ENCODE measurements at regions not wholly inside any gene's neighbourhood (a gene's known extent, or its start where the extent isn't known, plus 50 kb on each side); places are given as distances from the start of the nearest gene placed in this dataset.

- in situ Hi-C loops (cut with HindIII; ENCODE audit: low sequenced_read_pairs), result no loop called here
Measured at GRCh38 chr18:76580288-76580962, 85.4 kb upstream of the ZNF516 start.

- in situ Hi-C loops (cut with HindIII; ENCODE audit: low sequenced_read_pairs), result no loop called here
Measured at GRCh38 chr18:76579301-76579695, 84.3 kb upstream of the ZNF516 start.

- in situ Hi-C loops (cut with HindIII; ENCODE audit: low sequenced_read_pairs), result no loop called here
Measured at GRCh38 chr18:76578571-76579300, 83.7 kb upstream of the ZNF516 start.

- in situ Hi-C loops (cut with HindIII; ENCODE audit: low sequenced_read_pairs), result loop anchor here (5.0 kb wide), 2 partner anchors 49 to 61 kb away; no protein-coding TSS in a partner anchor
Measured at GRCh38 chr18:76573325-76574025, 78.4 kb upstream of the ZNF516 start.

- in situ Hi-C loops (cut with HindIII; ENCODE audit: low sequenced_read_pairs), result loop anchor here (5.0 kb wide), 2 partner anchors 50 to 60 kb away; no protein-coding TSS in a partner anchor
Measured at GRCh38 chr18:76572518-76573247, 77.6 kb upstream of the ZNF516 start.

GRCh38 chr18:76571689-76572088 is 76.6 kb upstream of the ZNF516 start:
- in situ Hi-C loops (cut with HindIII; ENCODE audit: low sequenced_read_pairs), result loop anchor here (5.0 kb wide), 2 partner anchors 51 to 59 kb away; no protein-coding TSS in a partner anchor

GRCh38 chr18:76570856-76571255 is 75.8 kb upstream of the ZNF516 start:
- in situ Hi-C loops (cut with HindIII; ENCODE audit: low sequenced_read_pairs), result loop anchor here (5.0 kb wide), 2 partner anchors 51 to 59 kb away; no protein-coding TSS in a partner anchor

GRCh38 chr18:76569644-76570419 is 74.8 kb upstream of the ZNF516 start:
- in situ Hi-C loops (cut with HindIII; ENCODE audit: low sequenced_read_pairs), result loop anchor here (5.0 kb wide), 2 partner anchors 52 to 58 kb away; no protein-coding TSS in a partner anchor

GRCh38 chr18:76568731-76569130 is 73.7 kb upstream of the ZNF516 start:
- in situ Hi-C loops (cut with HindIII; ENCODE audit: low sequenced_read_pairs), result no loop called here

GRCh38 chr18:76567835-76568445 is 72.9 kb upstream of the ZNF516 start:
- in situ Hi-C loops (cut with HindIII; ENCODE audit: low sequenced_read_pairs), result no loop called here

- in situ Hi-C loops (cut with HindIII; ENCODE audit: low sequenced_read_pairs), result no loop called here
Measured at GRCh38 chr18:76566987-76567386, 71.9 kb upstream of the ZNF516 start.

GRCh38 chr18:76565238-76566173 is 70.5 kb upstream of the ZNF516 start:
- in situ Hi-C loops (cut with HindIII; ENCODE audit: low sequenced_read_pairs), result no loop called here

GRCh38 chr18:76564655-76565237 is 69.7 kb upstream of the ZNF516 start:
- in situ Hi-C loops (cut with HindIII; ENCODE audit: low sequenced_read_pairs), result no loop called here

GRCh38 chr18:76564117-76564516 is 69.1 kb upstream of the ZNF516 start:
- in situ Hi-C loops (cut with HindIII; ENCODE audit: low sequenced_read_pairs), result no loop called here

GRCh38 chr18:76562286-76563122 is 67.5 kb upstream of the ZNF516 start:
- in situ Hi-C loops (cut with HindIII; ENCODE audit: low sequenced_read_pairs), result no loop called here

- in situ Hi-C loops (cut with HindIII; ENCODE audit: low sequenced_read_pairs), result no loop called here
Measured at GRCh38 chr18:76558881-76559667, 64.0 kb upstream of the ZNF516 start.

Measured in endothelial cell of hepatic sinusoid (primary cell).